Right lobe of liver (tissue), 6 donors: ENCODE measurements at regions not wholly inside any gene's neighbourhood (a gene's known extent, or its start where the extent isn't known, plus 50 kb on each side); places are given as distances from the start of the nearest gene placed in this dataset.

Experiments used
- ATAC-seq, 4 donors: fragments of 200-7000 bp; cut with Tn5 transposase; one replicate each; pipeline ENCODE4 v1.9.1; 2020; ENCODE audit warnings: mild to moderate bottlenecking in 4 of 4, moderate library complexity in 4 of 4
- DNase-seq, 3 donors: peaks; one replicate each; pipeline ENCODE4 v3.0.0-alpha.2; 2020
- H3K27ac ChIP-seq, 3 donors: fragments of 200-600 bp; one replicate each; pipeline ENCODE4 v1.8.0; 2022
- H3K27me3 ChIP-seq, 2 donors: fragments of 200-600 bp; one replicate each; pipeline ENCODE4 v1.8.0; 2022
- H3K36me3 ChIP-seq, 4 donors: fragments of 200-600 bp; sonication (generic) in 1 of 4; one replicate each; pipeline versions ENCODE4 v1.5.1 to v1.8.0; 2017 to 2022; ENCODE audit warnings: control low read depth in 1 of 4
- H3K4me1 ChIP-seq, 4 donors: fragments of 200-600 bp; sonication (generic) in 1 of 4; one replicate each; pipeline versions ENCODE4 v1.5.1 to v1.8.0; 2017 to 2022; ENCODE audit warnings: control low read depth in 1 of 4
- H3K4me3 ChIP-seq, 3 donors: fragments of 200-600 bp; one replicate each; pipeline ENCODE4 v1.8.0; 2022
- H3K9me3 ChIP-seq, 4 donors: fragments of 200-600 bp; sonication (generic) in 1 of 4; one replicate each; pipeline versions ENCODE4 v1.5.1 to v1.8.0; 2017 to 2022; ENCODE audit warnings: control low read depth in 1 of 4
- CTCF ChIP-seq, 4 donors: fragments of 200-600 bp in 3 of 4; fragments of 450-650 bp in 1 of 4; IDR thresholded peaks; one replicate each; pipeline versions ENCODE4 v1.5.1 to v1.8.0; 2016 to 2022; ENCODE audit warnings: antibody characterized with exemption in 4 of 4, mild to moderate bottlenecking in 2 of 4
- POLR2A ChIP-seq: fragments of 450-650 bp; IDR thresholded peaks from one replicate; pipeline ENCODE4 v1.6.1; 2017; ENCODE audit warnings: antibody characterized with exemption, mild to moderate bottlenecking
- WGBS: methylation state at CpG from one replicate; pipeline ENCODE4 v1.1.6; 2018; ENCODE audit warnings: low coverage, low lambda C conversion rate; ENCODE audit not compliant: insufficient coverage; ENCODE audit errors: missing lambda C conversion rate; 5-methylcytosine and 5-hydroxymethylcytosine counted together
- intact Hi-C, 2 donors: fragments of 100-400 bp; cut with DNase I; formaldehyde crosslinking; loops; one replicate each; pipeline versions ENCODE4 v1.11.2 to v1.14.1; 2022
- donor health status: DM: no; HTN: yes; CAD: no.
- donor health status: DM: no; HTN: no; CAD: no.
- donor health status: DM: no; HTN: no; CAD: no.
- donor health status: DM: no; HTN: yes; CAD: no.
- donor health status: DM: no; HTN: yes; CAD: no.

GRCh38 chr1:232223183-232223708 is 406.7 kb downstream of the SIPA1L2 start:
- Histone ChIP-seq H3K36me3 (no peaks in the 10 kb centered on the region), H3K9me3 (no peaks in the 10 kb centered on the region), H3K27me3 (no peaks in the 10 kb centered on the region), H3K27ac (no peak overlapping the region), H3K4me3 (no peak overlapping the region), H3K4me1 (no peaks in the 10 kb centered on the region)
- intact Hi-C loops, result no loop called here
- DNase-seq (no peak), ATAC-seq (no peak)
- TF ChIP-seq POLR2A (no peak), CTCF (IDR thresholded peaks at IDR 0.05) (no peak)
- WGBS, result 93% methylated on average over 2 of the region's 2 CpGs

- intact Hi-C loops, result no loop called here
- H3K36me3 ChIP-seq, result no peaks in the 10 kb centered on the region
- no peaks in the 10 kb centered on the region for H3K4me1 ChIP-seq
- DNase-seq, result no peak
- H3K27ac ChIP-seq, result no peak overlapping the region
- ATAC-seq, result no peak
- no peaks in the 10 kb centered on the region for H3K9me3 ChIP-seq
- TF ChIP-seq POLR2A (no peak), CTCF (IDR thresholded peaks at IDR 0.05) (no peak)
- 88% methylated on average over 4 of the region's 4 CpGs for WGBS
- H3K27me3 ChIP-seq, result no peaks in the 10 kb centered on the region
- H3K4me3 ChIP-seq, result no peak overlapping the region
Observed at GRCh38 chr1:232222614-232223013, 407.3 kb downstream of the SIPA1L2 start.

GRCh38 chr1:232221802-232222499 is 408.0 kb downstream of the SIPA1L2 start:
- H3K27ac ChIP-seq, result no peak overlapping the region
- no peaks in the 10 kb centered on the region for H3K27me3 ChIP-seq
- H3K36me3 ChIP-seq, result no peaks in the 10 kb centered on the region
- intact Hi-C loops, result no loop called here
- 89% methylated on average over 3 of the region's 3 CpGs for WGBS
- ATAC-seq, result no peak
- no peak overlapping the region for H3K4me3 ChIP-seq
- DNase-seq, result no peak
- TF ChIP-seq CTCF (IDR thresholded peaks at IDR 0.05) (no peak), POLR2A (no peak)
- no peaks in the 10 kb centered on the region for H3K9me3 ChIP-seq
- no peaks in the 10 kb centered on the region for H3K4me1 ChIP-seq

- Histone ChIP-seq H3K27ac (no peak overlapping the region), H3K36me3 (no peaks in the 10 kb centered on the region), H3K27me3 (no peaks in the 10 kb centered on the region), H3K4me1 (no peaks in the 10 kb centered on the region), H3K4me3 (no peak overlapping the region), H3K9me3 (no peaks in the 10 kb centered on the region)
- intact Hi-C loops, result no loop called here
- no peak for DNase-seq
- 22% methylated on average over 2 of the region's 7 CpGs for WGBS
- ATAC-seq, result no peak
- TF ChIP-seq CTCF (IDR thresholded peaks at IDR 0.05), result no peak
- TF ChIP-seq POLR2A, result no peak
Observed at GRCh38 chr1:232218955-232219865, 410.7 kb downstream of the SIPA1L2 start.
